Ovary (tissue), 7 donors: ENCODE measurements at regions not wholly inside any gene's neighbourhood (a gene's known extent, or its start where the extent isn't known, plus 50 kb on each side); places are given as distances from the start of the nearest gene placed in this dataset.

Experiments used
- DNase-seq, 5 donors: peaks; one replicate each; pipeline ENCODE4 v3.0.0-alpha.2; 2019 to 2020
- H3K27ac ChIP-seq, 2 donors: fragments of 200-600 bp; one replicate each; pipeline versions ENCODE4 v1.5.1 to v1.8.0; 2019 to 2022
- H3K27me3 ChIP-seq: fragments of 200-600 bp; one replicate; pipeline ENCODE4 v1.8.0; 2022
- H3K36me3 ChIP-seq: fragments of 200-600 bp; sonication (generic); one replicate; pipeline ENCODE4 v1.5.1; 2019
- H3K4me1 ChIP-seq: one replicate; pipeline ENCODE4 v1.8.1; 2013; ENCODE audit warnings: mild to moderate bottlenecking, moderate library complexity; ENCODE audit not compliant: insufficient read depth
- H3K4me3 ChIP-seq: fragments of 200-600 bp; sonication (generic); one replicate; pipeline ENCODE4 v1.5.1; 2017
- H3K9me3 ChIP-seq, 2 donors: fragments of 200-600 bp in 1 of 2; sonication (generic) in 1 of 2; one replicate each; pipeline versions ENCODE4 v1.5.1 to v1.8.1; 2013 to 2019; ENCODE audit warnings: mild to moderate bottlenecking in 1 of 2, moderate library complexity in 1 of 2
- CTCF ChIP-seq, 3 donors: fragments of 450-650 bp in 2 of 3; fragments of 200-600 bp in 1 of 3; IDR thresholded peaks; one replicate each; pipeline versions ENCODE4 v1.5.1 to v1.8.0; 2016 to 2022; ENCODE audit warnings: antibody characterized with exemption in 3 of 3, mild to moderate bottlenecking in 1 of 3
- EP300 ChIP-seq: sonication (generic); formaldehyde crosslinking; IDR thresholded peaks from one replicate; pipeline ENCODE4 v1.6.1; 2017; ENCODE audit warnings: antibody characterized with exemption
- POLR2A ChIP-seq: fragments of 450-650 bp; IDR thresholded peaks from one replicate; pipeline ENCODE4 v1.6.1; 2017; ENCODE audit warnings: antibody characterized with exemption, mild to moderate bottlenecking, moderate library complexity
- WGBS, 3 donors: extraction: QIAGEN DNeasy Blood & Tissue Kit in 1 of 3; methylation state at CpG; one replicate each; pipeline versions ENCODE4 v1.1.5 to v1.1.7; 2013 to 2017; 5-methylcytosine and 5-hydroxymethylcytosine counted together
- intact Hi-C, 4 donors: fragments of 100-400 bp; cut with DNase I; formaldehyde crosslinking; loops; one replicate each; pipeline versions ENCODE4 v1.11.0 to v1.15.1; 2022 to 2023
- donor health status: DM: no; HTN: no; CAD: no; lungs with moderate emphysema.
- donor health status: DM: no; HTN: no; CAD: no.
- donor health status: Bipolar disorder and iron deficiency.
- donor health status: DM: no; HTN: no; CAD: no.
- donor health status: DM: yes; HTN: yes; CAD: no.

GRCh38 chr14:50008974-50009373, 107.4 kb downstream of the VCPKMT start:
- no peak overlapping the region for H3K27ac ChIP-seq
- H3K9me3 ChIP-seq: no peaks in the 10 kb centered on the region
- no peak overlapping the region for H3K4me3 ChIP-seq
- DNase-seq: no peak
- H3K4me1 ChIP-seq: no peaks in the 10 kb centered on the region
- TF ChIP-seq POLR2A: no peak
- no peak for TF ChIP-seq CTCF (IDR thresholded peaks at IDR 0.05)
- TF ChIP-seq EP300: no peak
- WGBS, 3 donors: 89 to 93% (median 90%) methylated on average over 8 of the region's 8 CpGs
- H3K36me3 ChIP-seq: no peaks in the 10 kb centered on the region
- H3K27me3 ChIP-seq: no peaks in the 10 kb centered on the region
- intact Hi-C loops: loop anchor here in 2 of 4 donors (10.0 kb wide), 2 partner anchors 114 to 304 kb away; partner anchors contain the start of gene ARF6 (in 1 of the 2)

DNA sequence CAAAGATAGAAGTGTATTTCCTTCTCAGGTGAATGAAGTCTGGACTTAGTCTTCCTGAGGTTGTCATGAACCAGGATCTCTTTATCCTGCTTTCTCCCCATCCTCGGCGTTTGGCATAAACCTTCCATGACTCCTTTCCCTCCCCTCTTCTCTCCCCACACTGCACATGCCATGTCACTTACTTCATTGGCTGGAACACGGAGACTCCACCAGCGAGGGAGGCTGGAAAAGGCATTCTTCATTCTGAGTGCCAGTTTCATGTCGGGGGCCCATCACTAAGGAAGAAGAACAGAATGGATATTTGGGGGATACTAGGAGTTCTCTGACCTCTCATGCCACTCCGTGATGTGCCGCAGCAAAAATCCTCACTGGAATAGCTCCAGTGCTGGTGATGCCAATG, 105.6 kb downstream of the VCPKMT start:
- WGBS, 3 donors: 66 to 80% (median 69%) methylated on average over 7 of the region's 7 CpGs
- no peak overlapping the region for H3K4me3 ChIP-seq
- H3K4me1 ChIP-seq: no peaks in the 10 kb centered on the region
- H3K27me3 ChIP-seq: no peaks in the 10 kb centered on the region
- TF ChIP-seq EP300: no peak
- H3K27ac ChIP-seq: no peak overlapping the region
- no peaks in the 10 kb centered on the region for H3K9me3 ChIP-seq
- intact Hi-C loops: no loop called here
- H3K36me3 ChIP-seq: no peaks in the 10 kb centered on the region
- no peak for DNase-seq

DNA sequence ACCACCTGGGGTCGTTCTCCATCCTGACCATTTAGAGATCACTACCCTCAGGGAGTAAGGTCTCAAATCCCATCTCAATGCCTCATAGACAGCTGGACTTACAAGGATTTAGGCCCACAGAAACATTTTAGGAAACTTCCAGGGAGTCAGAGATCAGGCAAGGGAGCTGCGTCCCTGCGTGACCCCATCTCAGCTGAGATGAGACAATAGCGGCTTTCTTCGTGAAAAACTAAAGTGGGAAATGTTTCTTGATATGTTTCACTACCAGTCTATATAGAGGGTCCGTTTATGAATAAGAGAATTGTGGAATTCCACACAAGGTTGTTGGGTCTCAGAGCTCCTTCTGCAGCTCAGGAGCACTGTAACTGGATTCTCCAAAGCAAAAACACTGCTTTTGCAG, 105.1 kb downstream of the VCPKMT start:
- no peaks in the 10 kb centered on the region for H3K27me3 ChIP-seq
- TF ChIP-seq EP300 (no peak), POLR2A (no peak), CTCF (IDR thresholded peaks at IDR 0.05) (no peak)
- no peak overlapping the region for H3K4me3 ChIP-seq
- WGBS, 3 donors: 84 to 87% (median 85%) methylated on average over 6 of the region's 6 CpGs
- no peaks in the 10 kb centered on the region for H3K9me3 ChIP-seq
- no peaks in the 10 kb centered on the region for H3K36me3 ChIP-seq
- H3K27ac ChIP-seq: no peak overlapping the region
- no peak for DNase-seq
- intact Hi-C loops: no loop called here
- no peaks in the 10 kb centered on the region for H3K4me1 ChIP-seq

GRCh38 chr14:50012644-50013043, 103.7 kb downstream of the VCPKMT start:
- Histone ChIP-seq H3K27me3 (no peaks in the 10 kb centered on the region), H3K27ac (no peak overlapping the region), H3K9me3 (no peaks in the 10 kb centered on the region), H3K4me1 (no peaks in the 10 kb centered on the region), H3K4me3 (no peak overlapping the region), H3K36me3 (no peaks in the 10 kb centered on the region)
- intact Hi-C loops: no loop called here
- no peak for DNase-seq
- TF ChIP-seq CTCF (IDR thresholded peaks at IDR 0.05) (no peak), POLR2A (no peak), EP300 (no peak)

- no peaks in the 10 kb centered on the region for H3K36me3 ChIP-seq
- intact Hi-C loops: no loop called here
- DNase-seq: no peak
- no peaks in the 10 kb centered on the region for H3K4me1 ChIP-seq
- TF ChIP-seq CTCF (IDR thresholded peaks at IDR 0.05): no peak
- TF ChIP-seq EP300: no peak
- H3K27me3 ChIP-seq: no peaks in the 10 kb centered on the region
- no peak overlapping the region for H3K4me3 ChIP-seq
- no peak overlapping the region for H3K27ac ChIP-seq
- no peaks in the 10 kb centered on the region for H3K9me3 ChIP-seq
- 83 to 88% (median 85%) methylated on average over 7 of the region's 7 CpGs for WGBS, 3 donors
Measured at GRCh38 chr14:50013198-50013918, 103.0 kb downstream of the VCPKMT start.
